ENCODE measurements at regions not wholly inside any gene's neighbourhood (a gene's known extent, or its start where the extent isn't known, plus 50 kb on each side); places are given as distances from the start of the nearest gene placed in this dataset.
"Not testable (repeated sequence)": the region's sequence is repeated elsewhere in the genome, so short reads cannot be mapped to it uniquely, and the experiment has no call there.

DNA sequence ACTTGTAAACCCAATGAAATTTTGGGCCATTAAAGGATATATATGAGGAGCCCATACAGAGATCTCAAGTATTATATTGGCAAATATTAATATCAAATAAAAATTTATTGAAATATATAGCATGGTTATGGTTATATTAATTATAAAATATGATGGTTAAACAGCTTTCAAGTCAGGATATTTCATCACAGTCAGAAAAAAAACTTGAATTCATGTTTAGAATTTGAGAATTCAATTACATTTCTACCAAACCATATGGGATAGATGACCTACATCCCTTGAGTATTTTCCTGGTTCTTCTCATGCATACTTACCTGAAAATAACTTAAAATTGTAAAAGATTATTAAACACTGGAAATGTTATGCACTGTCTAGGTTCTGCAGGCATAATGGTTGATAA lies 956.1 kb upstream of the EDIL3 start:
- Mint-ChIP-seq H3K27ac (no peak overlapping the region), H3K36me3 (ENCODE audit: low read depth) (no peaks in the 10 kb centered on the region), H3K27me3 (ENCODE audit: low read depth) (no peaks in the 10 kb centered on the region), H3K4me1 (no peaks in the 10 kb centered on the region), H3K9me3 (no peaks in the 10 kb centered on the region), H3K4me3 (no peak overlapping the region)
- TF ChIP-seq, protein P1, sequence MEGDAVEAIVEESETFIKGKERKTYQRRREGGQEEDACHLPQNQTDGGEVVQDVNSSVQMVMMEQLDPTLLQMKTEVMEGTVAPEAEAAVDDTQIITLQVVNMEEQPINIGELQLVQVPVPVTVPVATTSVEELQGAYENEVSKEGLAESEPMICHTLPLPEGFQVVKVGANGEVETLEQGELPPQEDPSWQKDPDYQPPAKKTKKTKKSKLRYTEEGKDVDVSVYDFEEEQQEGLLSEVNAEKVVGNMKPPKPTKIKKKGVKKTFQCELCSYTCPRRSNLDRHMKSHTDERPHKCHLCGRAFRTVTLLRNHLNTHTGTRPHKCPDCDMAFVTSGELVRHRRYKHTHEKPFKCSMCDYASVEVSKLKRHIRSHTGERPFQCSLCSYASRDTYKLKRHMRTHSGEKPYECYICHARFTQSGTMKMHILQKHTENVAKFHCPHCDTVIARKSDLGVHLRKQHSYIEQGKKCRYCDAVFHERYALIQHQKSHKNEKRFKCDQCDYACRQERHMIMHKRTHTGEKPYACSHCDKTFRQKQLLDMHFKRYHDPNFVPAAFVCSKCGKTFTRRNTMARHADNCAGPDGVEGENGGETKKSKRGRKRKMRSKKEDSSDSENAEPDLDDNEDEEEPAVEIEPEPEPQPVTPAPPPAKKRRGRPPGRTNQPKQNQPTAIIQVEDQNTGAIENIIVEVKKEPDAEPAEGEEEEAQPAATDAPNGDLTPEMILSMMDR (IDR thresholded peaks at IDR 0.05; ENCODE audit: unreplicated experiment in 3 of 3): no peak

DNA sequence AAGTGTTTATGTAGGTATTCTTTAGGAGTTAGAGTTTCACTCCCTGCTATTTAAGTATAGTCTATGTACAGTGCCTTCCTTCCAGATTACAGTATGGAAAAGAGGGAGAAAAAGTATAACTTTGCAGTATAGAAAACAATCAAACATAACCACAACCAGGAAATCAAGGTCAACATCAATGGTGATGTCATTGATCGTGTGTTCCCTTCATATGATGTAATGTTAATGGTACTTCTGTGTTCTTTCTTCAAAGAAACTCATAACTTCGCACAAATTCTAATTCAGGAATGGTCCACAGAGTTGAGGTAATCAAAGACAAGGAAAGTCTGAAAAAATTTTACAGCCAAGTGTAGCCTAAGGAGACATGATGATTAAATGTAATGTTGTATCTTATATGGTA lies 961.1 kb upstream of the EDIL3 start:
- H3K27ac Mint-ChIP-seq: no peak overlapping the region
- H3K4me1 Mint-ChIP-seq: no peaks in the 10 kb centered on the region
- H3K9me3 Mint-ChIP-seq: no peaks in the 10 kb centered on the region
- H3K27me3 Mint-ChIP-seq (ENCODE audit: low read depth): no peaks in the 10 kb centered on the region
- TF ChIP-seq, protein P1 (IDR thresholded peaks at IDR 0.05; ENCODE audit: unreplicated experiment in 3 of 3): no peak
- no peaks in the 10 kb centered on the region for H3K36me3 Mint-ChIP-seq (ENCODE audit: low read depth)
- H3K4me3 Mint-ChIP-seq: no peak overlapping the region

DNA sequence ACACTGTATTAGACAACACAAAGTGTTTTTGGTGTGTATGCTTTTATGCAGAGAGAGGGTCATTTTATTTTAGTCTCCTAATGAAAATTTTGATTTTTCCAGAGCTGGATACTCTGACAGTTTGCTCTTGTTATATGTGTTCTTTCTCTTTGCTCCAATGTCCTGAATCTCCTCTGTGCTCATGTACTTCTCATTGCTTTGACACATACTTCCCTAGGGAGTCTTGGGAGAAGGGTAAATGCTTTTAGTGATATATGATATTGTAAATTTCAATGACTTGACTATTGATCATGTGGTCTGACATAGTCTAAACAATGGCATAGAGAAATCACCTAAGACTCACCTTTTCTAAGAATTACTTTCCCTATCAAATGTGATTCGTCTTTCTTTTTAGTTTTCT lies 972.6 kb upstream of the EDIL3 start:
- H3K4me3 Mint-ChIP-seq: no peak overlapping the region
- H3K36me3 Mint-ChIP-seq (ENCODE audit: low read depth): no peaks in the 10 kb centered on the region
- no peaks in the 10 kb centered on the region for H3K4me1 Mint-ChIP-seq
- no peaks in the 10 kb centered on the region for H3K27me3 Mint-ChIP-seq (ENCODE audit: low read depth)
- H3K9me3 Mint-ChIP-seq: no peaks in the 10 kb centered on the region
- TF ChIP-seq, protein P1 (IDR thresholded peaks at IDR 0.05; ENCODE audit: unreplicated experiment in 3 of 3): no peak
- H3K27ac Mint-ChIP-seq: no peak overlapping the region

DNA sequence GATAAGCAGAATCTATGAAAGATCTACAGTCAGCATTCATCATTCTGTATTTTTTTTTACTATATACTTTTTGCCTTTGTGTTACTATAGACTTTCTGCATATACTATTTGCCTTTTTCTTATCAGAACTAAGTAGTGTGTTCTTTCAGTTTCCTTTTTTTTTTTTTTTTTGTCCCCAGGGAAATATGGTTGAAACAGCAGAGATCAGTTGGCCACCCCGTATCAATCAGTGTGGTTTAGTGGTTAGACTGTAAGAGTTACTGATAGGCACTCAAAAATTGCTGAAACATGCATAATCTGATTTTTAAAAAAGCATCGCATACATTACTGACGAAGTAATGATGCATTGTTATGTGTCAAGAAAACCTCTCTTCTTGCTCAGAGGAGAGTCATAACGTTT lies 990.8 kb upstream of the EDIL3 start:
- no peaks in the 10 kb centered on the region for H3K27me3 Mint-ChIP-seq (ENCODE audit: low read depth)
- no peaks in the 10 kb centered on the region for H3K4me1 Mint-ChIP-seq
- no peaks in the 10 kb centered on the region for H3K36me3 Mint-ChIP-seq (ENCODE audit: low read depth)
- peaks cover 3% of the 10 kb centered on the region for H3K9me3 Mint-ChIP-seq
- H3K27ac Mint-ChIP-seq: no peak overlapping the region
- TF ChIP-seq, protein P1 (IDR thresholded peaks at IDR 0.05; ENCODE audit: unreplicated experiment in 3 of 3): no peak
- H3K4me3 Mint-ChIP-seq: no peak overlapping the region

DNA sequence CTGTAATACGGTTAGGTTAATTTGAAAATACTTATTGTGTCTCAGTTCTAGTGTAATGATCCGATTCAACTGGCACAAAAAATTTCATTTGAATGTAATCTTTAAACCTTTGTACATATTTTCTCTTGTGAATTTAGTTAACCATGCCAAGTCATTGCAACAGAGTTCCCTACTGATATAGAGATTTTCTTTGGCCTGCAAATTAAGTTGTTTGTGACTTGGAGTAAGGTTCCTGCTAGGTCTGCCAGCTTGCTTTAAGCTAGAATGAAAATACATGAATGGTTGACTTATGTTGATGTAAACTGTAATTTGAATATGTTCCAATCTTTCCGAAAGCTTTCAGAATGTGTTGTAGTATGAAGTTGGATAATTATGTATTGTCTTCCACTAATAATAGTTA lies 1004.1 kb upstream of the EDIL3 start:
- Mint-ChIP-seq H3K27me3 (ENCODE audit: low read depth) (no peaks in the 10 kb centered on the region), H3K36me3 (ENCODE audit: low read depth) (no peaks in the 10 kb centered on the region), H3K4me3 (no peak overlapping the region), H3K9me3 (peaks cover 7% of the 10 kb centered on the region), H3K27ac (peak overlapping the region in 1 of 3 experiments; percentile 56), H3K4me1 (no peaks in the 10 kb centered on the region)
- TF ChIP-seq, protein P1 (IDR thresholded peaks at IDR 0.05; ENCODE audit: unreplicated experiment in 3 of 3): no peak

DNA sequence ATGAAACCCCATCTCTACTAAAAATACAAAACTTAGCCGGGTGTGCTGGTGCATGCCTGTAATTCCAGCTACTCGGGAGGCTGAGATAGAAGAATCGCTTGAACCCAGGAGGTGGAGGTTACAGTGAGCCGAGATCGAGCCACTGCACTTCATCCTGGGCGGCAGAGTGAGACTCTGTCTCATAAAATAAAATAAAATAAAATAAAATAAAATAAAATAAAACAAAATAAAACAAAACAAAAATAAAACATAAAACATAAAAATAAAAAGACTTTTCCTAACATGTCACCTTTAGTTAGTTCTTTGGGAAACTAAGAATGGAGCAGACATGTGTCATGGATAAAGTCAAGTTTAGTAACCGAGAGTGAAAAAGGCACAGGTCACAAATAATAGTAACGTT lies 1007.6 kb upstream of the EDIL3 start:
- H3K9me3 Mint-ChIP-seq; H3K4me1 Mint-ChIP-seq; H3K27me3 Mint-ChIP-seq (ENCODE audit: low read depth); H3K27ac Mint-ChIP-seq; H3K4me3 Mint-ChIP-seq; H3K36me3 Mint-ChIP-seq (ENCODE audit: low read depth): not testable (repeated sequence)
